Suprapubic skin (tissue), 4 donors: ENCODE measurements at regions not wholly inside any gene's neighbourhood (a gene's known extent, or its start where the extent isn't known, plus 50 kb on each side); places are given as distances from the start of the nearest gene placed in this dataset.

ENCODE experiments used
- EP300 ChIP-seq: sonication (generic); formaldehyde crosslinking; IDR thresholded peaks from one replicate; pipeline ENCODE4 v1.6.1; 2017; ENCODE audit warnings: antibody characterized with exemption
- POLR2AphosphoS5 ChIP-seq, 3 donors: sonication (generic); formaldehyde crosslinking; IDR thresholded peaks; one replicate each; pipeline ENCODE4 v1.6.1; 2017; ENCODE audit warnings: antibody characterized with exemption in 3 of 3
- TF ChIP-seq, protein P1 (sequence below), 2 donors: fragments of 200-600 bp in 1 of 2; fragments of 450-650 bp in 1 of 2; sonication (generic) in 1 of 2; IDR thresholded peaks; one replicate each; pipeline ENCODE4 v1.5.1; 2016 to 2019; ENCODE audit warnings: antibody characterized with exemption in 2 of 2, mild to moderate bottlenecking in 1 of 2, moderate library complexity in 1 of 2

GRCh38 chr1:36738245-36738644 is 255.5 kb upstream of the CSF3R start:
- TF ChIP-seq, protein P1, sequence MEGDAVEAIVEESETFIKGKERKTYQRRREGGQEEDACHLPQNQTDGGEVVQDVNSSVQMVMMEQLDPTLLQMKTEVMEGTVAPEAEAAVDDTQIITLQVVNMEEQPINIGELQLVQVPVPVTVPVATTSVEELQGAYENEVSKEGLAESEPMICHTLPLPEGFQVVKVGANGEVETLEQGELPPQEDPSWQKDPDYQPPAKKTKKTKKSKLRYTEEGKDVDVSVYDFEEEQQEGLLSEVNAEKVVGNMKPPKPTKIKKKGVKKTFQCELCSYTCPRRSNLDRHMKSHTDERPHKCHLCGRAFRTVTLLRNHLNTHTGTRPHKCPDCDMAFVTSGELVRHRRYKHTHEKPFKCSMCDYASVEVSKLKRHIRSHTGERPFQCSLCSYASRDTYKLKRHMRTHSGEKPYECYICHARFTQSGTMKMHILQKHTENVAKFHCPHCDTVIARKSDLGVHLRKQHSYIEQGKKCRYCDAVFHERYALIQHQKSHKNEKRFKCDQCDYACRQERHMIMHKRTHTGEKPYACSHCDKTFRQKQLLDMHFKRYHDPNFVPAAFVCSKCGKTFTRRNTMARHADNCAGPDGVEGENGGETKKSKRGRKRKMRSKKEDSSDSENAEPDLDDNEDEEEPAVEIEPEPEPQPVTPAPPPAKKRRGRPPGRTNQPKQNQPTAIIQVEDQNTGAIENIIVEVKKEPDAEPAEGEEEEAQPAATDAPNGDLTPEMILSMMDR (IDR thresholded peaks at IDR 0.05): no peak
- TF ChIP-seq POLR2AphosphoS5 (IDR thresholded peaks at IDR 0.05) (no peak), EP300 (no peak)
